Astrocyte (in vitro differentiated cells and primary cell): ENCODE measurements at regions not wholly inside any gene's neighbourhood (a gene's known extent, or its start where the extent isn't known, plus 50 kb on each side); places are given as distances from the start of the nearest gene placed in this dataset.

ENCODE experiments used
- DNase-seq: peaks from one replicate; pipeline ENCODE4 v3.0.0-alpha.2; 2010; ENCODE audit warnings: low read depth
- FAIRE-seq: peaks from 2 replicates; lab custom pipeline; 2011; peaks lifted over from hg19 to GRCh38; lab: Jason Lieb, UNC
- H2AFZ ChIP-seq: 2 replicates; pipeline ENCODE4 v1.6.0; 2012; ENCODE audit warnings: low read depth, low read length, inconsistent platforms
- H3K27ac ChIP-seq: 2 replicates; pipeline ENCODE4 v1.5.1; 2011; ENCODE audit warnings: low read depth, low read length, inconsistent platforms
- H3K27me3 ChIP-seq: 2 replicates; pipeline ENCODE4 v1.6.0; 2011; ENCODE audit warnings: low read length, inconsistent platforms; ENCODE audit not compliant: insufficient read depth
- H3K36me3 ChIP-seq: 2 replicates; pipeline ENCODE4 v1.5.1; 2011; ENCODE audit warnings: low read length, inconsistent platforms; ENCODE audit not compliant: insufficient read depth
- H3K4me1 ChIP-seq: 2 replicates; pipeline ENCODE4 v1.5.1; 2011; ENCODE audit warnings: low read length, inconsistent platforms; ENCODE audit not compliant: insufficient read depth
- H3K4me2 ChIP-seq: 2 replicates; pipeline ENCODE4 v1.6.0; 2012; ENCODE audit warnings: low read length, inconsistent platforms
- H3K4me3 ChIP-seq: 2 replicates; pipeline ENCODE4 v1.5.1; 2011; ENCODE audit warnings: low read depth, mild to moderate bottlenecking, low read length, inconsistent platforms; ENCODE audit not compliant: insufficient read depth
- H3K79me2 ChIP-seq: 2 replicates; pipeline ENCODE4 v1.6.0; 2012; ENCODE audit warnings: mild to moderate bottlenecking, low read length, inconsistent platforms; ENCODE audit not compliant: insufficient read depth
- H3K9ac ChIP-seq: 2 replicates; pipeline ENCODE4 v1.6.0; 2012; ENCODE audit warnings: mild to moderate bottlenecking, low read length, inconsistent platforms
- H3K9me3 ChIP-seq: 2 replicates; pipeline ENCODE4 v1.5.1; 2012; ENCODE audit warnings: low read depth, mild to moderate bottlenecking, low read length, inconsistent platforms; ENCODE audit not compliant: insufficient read depth
- H4K20me1 ChIP-seq: 2 replicates; pipeline ENCODE4 v1.6.0; 2012; ENCODE audit warnings: low read length, inconsistent platforms; ENCODE audit not compliant: insufficient read depth
- H3K27ac Mint-ChIP-seq: one replicate; pipeline ENCODE4 v1.8.0; 2021; ENCODE audit warnings: mild to moderate bottlenecking, mixed read lengths; ENCODE audit not compliant: unreplicated experiment
- H3K27me3 Mint-ChIP-seq: one replicate; pipeline ENCODE4 v1.8.0; 2021; ENCODE audit warnings: low read depth, mixed read lengths; ENCODE audit not compliant: unreplicated experiment
- H3K36me3 Mint-ChIP-seq: one replicate; pipeline ENCODE4 v1.8.0; 2021; ENCODE audit warnings: low read depth, mixed read lengths; ENCODE audit not compliant: unreplicated experiment
- H3K4me1 Mint-ChIP-seq: one replicate; pipeline ENCODE4 v1.8.0; 2021; ENCODE audit warnings: low read depth, mixed read lengths; ENCODE audit not compliant: unreplicated experiment
- H3K4me3 Mint-ChIP-seq: one replicate; pipeline ENCODE4 v1.8.0; 2021; ENCODE audit warnings: mild to moderate bottlenecking, moderate library complexity, mixed read lengths; ENCODE audit not compliant: unreplicated experiment
- H3K9me3 Mint-ChIP-seq: one replicate; pipeline ENCODE4 v1.8.0; 2021; ENCODE audit warnings: mild to moderate bottlenecking, mixed read lengths; ENCODE audit not compliant: unreplicated experiment
- EZH2 ChIP-seq: IDR thresholded peaks from 2 replicates; pipeline ENCODE4 v1.6.1; 2012; ENCODE audit warnings: mild to moderate bottlenecking, low read length, inconsistent platforms; ENCODE audit not compliant: insufficient read depth
- TF ChIP-seq, protein P1 (sequence below): IDR thresholded peaks from 2 replicates; pipeline ENCODE4 v1.5.1; 2011; ENCODE audit warnings: low read depth, mild to moderate bottlenecking, inconsistent platforms, low read length, moderate library complexity; ENCODE audit not compliant: insufficient read depth

DNA sequence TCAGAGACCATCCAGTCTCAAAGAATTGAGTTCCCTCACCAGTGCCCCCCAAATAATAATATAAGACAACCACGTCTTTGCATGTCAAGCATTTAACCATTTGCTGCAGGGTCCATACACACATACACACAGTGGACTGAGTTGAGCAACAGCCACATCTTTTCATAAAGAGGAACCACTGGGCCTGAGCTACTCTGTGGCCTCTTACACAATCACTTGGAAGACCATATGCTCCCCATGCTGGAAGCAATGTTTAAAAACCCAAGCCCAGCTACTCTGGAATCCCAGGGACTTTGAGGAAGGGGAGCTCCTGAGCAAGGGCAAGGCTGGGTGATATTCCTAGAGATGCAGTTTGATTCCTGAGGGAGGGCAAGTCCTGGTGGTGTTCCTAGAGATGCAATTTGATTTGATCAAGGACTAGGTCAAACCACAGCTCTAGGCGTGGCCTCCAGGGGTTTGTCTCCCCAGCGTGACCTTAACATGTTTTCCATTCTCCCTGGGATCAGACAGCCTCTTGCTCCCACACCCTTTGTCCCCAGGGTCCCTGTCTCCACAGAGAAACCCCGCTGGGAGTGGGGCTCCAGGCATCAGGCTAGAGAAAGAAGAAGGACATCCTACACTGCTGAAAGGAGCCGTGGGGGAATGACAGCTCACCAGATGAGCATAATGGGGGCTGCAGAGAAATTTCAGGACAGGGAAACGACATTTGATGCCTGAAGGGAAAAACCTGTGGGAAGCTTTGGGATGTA is 376.2 kb upstream of the MGMT start:
- Histone ChIP-seq H3K4me1 (peaks cover 1% of the 10 kb centered on the region), H3K4me3 (no peak overlapping the region), H4K20me1 (no peaks in the 10 kb centered on the region), H3K79me2 (no peaks in the 10 kb centered on the region), H3K4me2 (no peak overlapping the region), H3K36me3 (no peaks in the 10 kb centered on the region), H3K9ac (no peak overlapping the region), H3K9me3 (no peaks in the 10 kb centered on the region), H3K27me3 (no peaks in the 10 kb centered on the region), H2AFZ (no peak overlapping the region), H3K27ac (no peak overlapping the region)
- TF ChIP-seq EZH2 = no peak
- TF ChIP-seq, protein P1, sequence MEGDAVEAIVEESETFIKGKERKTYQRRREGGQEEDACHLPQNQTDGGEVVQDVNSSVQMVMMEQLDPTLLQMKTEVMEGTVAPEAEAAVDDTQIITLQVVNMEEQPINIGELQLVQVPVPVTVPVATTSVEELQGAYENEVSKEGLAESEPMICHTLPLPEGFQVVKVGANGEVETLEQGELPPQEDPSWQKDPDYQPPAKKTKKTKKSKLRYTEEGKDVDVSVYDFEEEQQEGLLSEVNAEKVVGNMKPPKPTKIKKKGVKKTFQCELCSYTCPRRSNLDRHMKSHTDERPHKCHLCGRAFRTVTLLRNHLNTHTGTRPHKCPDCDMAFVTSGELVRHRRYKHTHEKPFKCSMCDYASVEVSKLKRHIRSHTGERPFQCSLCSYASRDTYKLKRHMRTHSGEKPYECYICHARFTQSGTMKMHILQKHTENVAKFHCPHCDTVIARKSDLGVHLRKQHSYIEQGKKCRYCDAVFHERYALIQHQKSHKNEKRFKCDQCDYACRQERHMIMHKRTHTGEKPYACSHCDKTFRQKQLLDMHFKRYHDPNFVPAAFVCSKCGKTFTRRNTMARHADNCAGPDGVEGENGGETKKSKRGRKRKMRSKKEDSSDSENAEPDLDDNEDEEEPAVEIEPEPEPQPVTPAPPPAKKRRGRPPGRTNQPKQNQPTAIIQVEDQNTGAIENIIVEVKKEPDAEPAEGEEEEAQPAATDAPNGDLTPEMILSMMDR = no peak
- H3K27me3 Mint-ChIP-seq = peaks cover 21% of the 10 kb centered on the region
- FAIRE-seq (no peak), DNase-seq (no peak)
- H3K9me3 Mint-ChIP-seq = no peaks in the 10 kb centered on the region
- H3K27ac Mint-ChIP-seq = no peak overlapping the region
- no peak overlapping the region for H3K4me3 Mint-ChIP-seq
- no peaks in the 10 kb centered on the region for H3K4me1 Mint-ChIP-seq
- H3K36me3 Mint-ChIP-seq = no peaks in the 10 kb centered on the region

DNA sequence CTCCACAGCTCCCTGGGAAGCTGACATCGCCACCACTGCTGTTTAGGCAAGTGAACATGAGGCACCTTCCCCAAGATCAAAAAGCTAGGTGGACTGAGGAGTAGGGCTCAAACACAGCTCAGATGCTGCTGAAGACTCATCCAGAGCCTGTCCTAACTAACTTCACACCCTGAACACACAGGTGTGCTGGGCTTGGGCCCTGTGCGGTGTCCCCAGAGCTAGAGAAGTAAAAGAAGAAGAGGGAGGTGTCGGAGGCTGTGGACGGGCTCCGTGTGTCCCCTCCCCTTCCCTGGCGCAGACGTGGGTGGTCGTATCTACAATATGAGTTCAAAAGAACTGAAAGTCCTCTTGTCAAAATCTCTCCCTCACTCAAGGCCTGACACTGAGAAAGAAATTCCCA is 373.4 kb upstream of the MGMT start:
- Histone ChIP-seq H3K9ac (no peak overlapping the region), H3K4me2 (no peak overlapping the region), H3K27ac (no peak overlapping the region), H4K20me1 (no peaks in the 10 kb centered on the region), H2AFZ (no peak overlapping the region), H3K27me3 (no peaks in the 10 kb centered on the region), H3K79me2 (no peaks in the 10 kb centered on the region), H3K9me3 (peaks cover 2% of the 10 kb centered on the region), H3K4me3 (no peak overlapping the region), H3K36me3 (no peaks in the 10 kb centered on the region), H3K4me1 (peaks cover 4% of the 10 kb centered on the region)
- Mint-ChIP-seq H3K27ac (no peak overlapping the region), H3K4me3 (no peak overlapping the region), H3K9me3 (no peaks in the 10 kb centered on the region), H3K27me3 (peaks cover 22% of the 10 kb centered on the region), H3K4me1 (peaks cover 4% of the 10 kb centered on the region), H3K36me3 (no peaks in the 10 kb centered on the region)
- no peak for FAIRE-seq
- DNase-seq = no peak
- TF ChIP-seq, protein P1 = no peak
- TF ChIP-seq EZH2 = no peak

DNA sequence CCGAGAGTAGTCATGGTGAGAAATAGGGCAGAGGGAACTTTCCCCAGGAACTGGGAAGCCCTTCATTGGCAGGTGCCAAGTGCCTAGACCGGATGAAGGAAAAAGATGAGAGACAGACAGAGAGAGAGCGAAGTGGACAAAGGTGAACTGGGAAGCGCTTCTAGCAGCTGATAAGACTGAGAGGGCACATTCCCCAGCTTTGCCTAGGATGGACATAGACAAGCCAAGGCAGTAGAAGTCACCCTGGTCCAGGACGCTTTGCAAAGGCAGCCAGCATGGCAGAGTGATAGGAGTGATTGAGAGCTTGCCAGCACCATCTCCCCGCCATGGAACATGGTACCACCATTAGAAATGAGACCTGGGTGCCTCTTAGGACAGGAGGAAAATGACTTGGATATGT is 372.8 kb upstream of the MGMT start:
- Mint-ChIP-seq H3K27ac (no peak overlapping the region), H3K36me3 (no peaks in the 10 kb centered on the region), H3K4me1 (peaks cover 4% of the 10 kb centered on the region), H3K9me3 (no peaks in the 10 kb centered on the region), H3K27me3 (peaks cover 20% of the 10 kb centered on the region), H3K4me3 (no peak overlapping the region)
- Histone ChIP-seq H3K79me2 (no peaks in the 10 kb centered on the region), H2AFZ (no peak overlapping the region), H3K4me1 (peaks cover 4% of the 10 kb centered on the region), H3K27ac (no peak overlapping the region), H3K9me3 (peaks cover 2% of the 10 kb centered on the region), H4K20me1 (no peaks in the 10 kb centered on the region), H3K4me2 (no peak overlapping the region), H3K27me3 (no peaks in the 10 kb centered on the region), H3K9ac (no peak overlapping the region), H3K36me3 (no peaks in the 10 kb centered on the region), H3K4me3 (no peak overlapping the region)
- TF ChIP-seq, protein P1 = no peak
- TF ChIP-seq EZH2 = no peak
- DNase-seq (no peak), FAIRE-seq (no peak)
